Effector memory CD8-positive, alpha-beta T cell (primary cell): ENCODE measurements at regions not wholly inside any gene's neighbourhood (a gene's known extent, or its start where the extent isn't known, plus 50 kb on each side); places are given as distances from the start of the nearest gene placed in this dataset.
"Not testable (repeated sequence)": the region's sequence is repeated elsewhere in the genome, so short reads cannot be mapped to it uniquely, and the experiment has no call there.

Experiments used
- ATAC-seq: fragments of 150-1000 bp; cut with Tn5 transposase; replicated peaks from 2 replicates; pipeline ENCODE4 v1.10.0; 2021; ENCODE audit warnings: mild to moderate bottlenecking, moderate library complexity
- DNase-seq, 3 experiments: peaks; one replicate each; pipeline ENCODE4 v3.0.0; 2021
- H3K27ac Mint-ChIP-seq, 2 donors: one replicate each; pipeline ENCODE4 v1.8.0; 2022; ENCODE audit warnings: mild to moderate bottlenecking in 2 of 2, mixed read lengths in 2 of 2, moderate library complexity in 2 of 2
- H3K27me3 Mint-ChIP-seq, 2 donors: one replicate each; pipeline ENCODE4 v1.8.0; 2022; ENCODE audit warnings: mixed read lengths in 2 of 2
- H3K36me3 Mint-ChIP-seq: one replicate; pipeline ENCODE4 v1.8.0; 2022; ENCODE audit warnings: mild to moderate bottlenecking, moderate library complexity, mixed read lengths; ENCODE audit not compliant: insufficient read depth
- H3K4me1 Mint-ChIP-seq, 2 donors: one replicate each; pipeline ENCODE4 v1.8.0; 2022; ENCODE audit warnings: low read depth in 2 of 2, mixed read lengths in 2 of 2
- H3K4me3 Mint-ChIP-seq, 2 donors: one replicate each; pipeline ENCODE4 v1.8.0; 2022; ENCODE audit warnings: mild to moderate bottlenecking in 2 of 2, mixed read lengths in 2 of 2, moderate library complexity in 2 of 2
- H3K9me3 Mint-ChIP-seq, 2 donors: one replicate each; pipeline ENCODE4 v1.8.0; 2022; ENCODE audit warnings: mixed read lengths in 2 of 2

DNA sequence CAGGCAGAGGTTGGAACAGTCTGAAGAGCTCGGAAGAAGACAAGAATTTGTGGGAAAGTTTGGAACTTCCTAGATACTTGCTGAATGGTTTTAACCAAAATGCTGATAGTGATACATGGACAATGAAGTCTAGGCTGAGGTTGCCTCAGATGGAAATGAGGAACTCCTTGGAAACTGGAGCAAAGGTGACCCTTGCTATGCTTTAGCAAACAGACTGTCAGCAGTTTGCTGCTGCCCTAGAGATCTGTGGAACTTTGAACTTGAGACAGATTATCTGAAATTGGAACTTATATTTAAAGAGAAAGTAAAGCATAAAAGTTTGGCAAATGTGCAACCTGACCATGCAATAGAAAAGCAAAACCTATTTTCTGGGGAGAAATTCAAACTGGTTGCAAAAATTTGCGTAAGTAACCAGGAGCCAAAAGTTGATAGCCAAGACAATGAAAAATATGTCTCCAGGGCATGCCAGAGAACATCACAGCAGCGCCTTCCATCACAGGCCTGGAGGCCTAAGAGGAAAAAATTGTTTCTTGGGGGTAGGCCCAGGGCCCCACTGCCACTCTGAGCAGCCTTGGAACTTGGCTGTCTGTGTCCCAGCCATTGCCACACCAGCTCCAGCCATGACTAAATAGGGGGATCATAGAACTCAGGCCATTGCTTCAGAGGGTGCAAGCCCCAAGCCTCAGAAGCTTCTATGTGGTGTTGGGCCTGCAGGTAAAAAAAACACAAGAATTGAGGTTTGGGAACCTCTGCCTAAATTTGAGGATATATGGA lies 675.3 kb downstream of the LTN1 start:
- H3K4me3 Mint-ChIP-seq: no peak overlapping the region
- DNase-seq (no peak), ATAC-seq (no peak)
- peaks cover 4 to 8% of the 10 kb centered on the region in 2 donors for H3K9me3 Mint-ChIP-seq
- no peak overlapping the region for H3K27ac Mint-ChIP-seq
- H3K4me1 Mint-ChIP-seq: no peaks in the 10 kb centered on the region
- no peaks in the 10 kb centered on the region for H3K27me3 Mint-ChIP-seq
- H3K36me3 Mint-ChIP-seq: no peaks in the 10 kb centered on the region

DNA sequence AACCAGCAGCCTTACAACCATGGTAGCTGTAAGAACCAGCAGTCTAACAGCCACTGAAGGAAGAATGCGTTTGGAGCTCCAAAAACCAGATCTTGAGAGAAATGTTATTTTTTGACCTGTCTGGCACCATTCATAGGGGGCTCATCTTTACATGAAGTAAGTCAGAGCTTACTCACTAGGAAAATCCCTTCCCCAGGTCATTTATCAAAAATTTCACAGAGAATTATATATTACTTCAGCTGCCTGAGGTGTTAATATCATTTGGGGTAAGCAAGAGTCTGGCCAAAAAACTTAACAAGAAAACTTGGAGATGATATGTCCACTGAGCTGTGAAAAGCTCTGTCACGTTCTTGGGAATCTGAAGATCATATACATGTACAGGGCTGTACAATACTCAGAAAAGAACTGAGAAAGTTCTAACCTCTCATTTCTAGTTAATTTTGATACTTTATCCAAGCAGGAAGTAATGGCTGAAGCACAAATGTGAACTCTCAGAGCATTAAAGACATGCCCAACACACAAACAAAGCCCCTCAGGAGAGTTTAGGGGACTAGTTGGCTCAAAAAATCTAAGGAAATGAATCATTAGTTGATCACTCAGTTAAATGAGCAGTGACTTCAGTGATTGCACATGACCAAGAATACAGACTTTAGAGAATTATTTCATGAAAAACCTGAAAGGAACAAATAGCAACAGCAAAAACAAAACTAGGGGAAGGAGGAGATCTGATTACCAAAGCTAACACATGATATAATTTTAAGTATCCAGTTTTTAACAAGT lies 681.1 kb downstream of the LTN1 start:
- ATAC-seq (no peak), DNase-seq (no peak)

DNA sequence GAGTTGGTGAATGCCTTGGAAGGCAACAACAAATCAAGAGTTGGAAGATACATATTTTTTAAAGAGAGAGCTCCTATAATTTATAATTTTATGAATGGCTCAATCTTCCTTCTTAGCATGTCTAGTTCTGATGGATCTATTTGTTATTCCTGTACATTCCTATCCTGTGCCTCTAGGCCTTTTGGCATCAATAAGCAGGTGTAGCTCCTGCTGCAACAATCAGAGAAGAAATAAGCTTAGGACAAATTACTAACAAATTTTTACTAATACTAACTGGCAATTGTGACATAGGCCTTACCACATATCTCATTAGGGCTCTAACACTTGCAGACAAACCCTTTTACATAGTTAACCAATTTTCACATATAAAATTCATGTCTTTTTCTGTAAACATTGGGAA lies 682.0 kb downstream of the LTN1 start:
- Mint-ChIP-seq H3K27ac (no peak overlapping the region), H3K36me3 (no peaks in the 10 kb centered on the region), H3K9me3 (peaks cover 0 to 7% of the 10 kb centered on the region in 2 donors), H3K27me3 (no peaks in the 10 kb centered on the region), H3K4me1 (no peaks in the 10 kb centered on the region), H3K4me3 (no peak overlapping the region)
- no peak for DNase-seq
- no peak for ATAC-seq

More for the DNA sequence above, 681.1 kb downstream of the LTN1 start:
- Mint-ChIP-seq H3K4me3 (no peak overlapping the region), H3K27me3 (no peaks in the 10 kb centered on the region), H3K27ac (no peak overlapping the region), H3K9me3 (peaks cover 0 to 7% of the 10 kb centered on the region in 2 donors), H3K4me1 (no peaks in the 10 kb centered on the region), H3K36me3 (no peaks in the 10 kb centered on the region)

GRCh38 chr21:28310171-28310685 lies 682.4 kb downstream of the LTN1 start:
- H3K4me3 Mint-ChIP-seq: no peak overlapping the region
- no peak overlapping the region for H3K27ac Mint-ChIP-seq
- H3K27me3 Mint-ChIP-seq: no peaks in the 10 kb centered on the region
- no peaks in the 10 kb centered on the region for H3K4me1 Mint-ChIP-seq
- ATAC-seq: no peak
- H3K36me3 Mint-ChIP-seq: no peaks in the 10 kb centered on the region
- H3K9me3 Mint-ChIP-seq: peaks cover 0 to 7% of the 10 kb centered on the region in 2 donors
- DNase-seq: no peak

GRCh38 chr21:28309596-28309995 lies 683.1 kb downstream of the LTN1 start:
- Mint-ChIP-seq H3K9me3 (peaks cover 0 to 7% of the 10 kb centered on the region in 2 donors), H3K27ac (no peak overlapping the region), H3K27me3 (no peaks in the 10 kb centered on the region), H3K4me1 (no peaks in the 10 kb centered on the region), H3K4me3 (no peak overlapping the region), H3K36me3 (no peaks in the 10 kb centered on the region)
- DNase-seq (no peak), ATAC-seq (no peak)

GRCh38 chr21:28308516-28308915 lies 684.2 kb downstream of the LTN1 start:
- peaks cover 0 to 7% of the 10 kb centered on the region in 2 donors for H3K9me3 Mint-ChIP-seq
- no peaks in the 10 kb centered on the region for H3K4me1 Mint-ChIP-seq
- ATAC-seq (no peak), DNase-seq (no peak)
- no peak overlapping the region for H3K4me3 Mint-ChIP-seq
- no peaks in the 10 kb centered on the region for H3K27me3 Mint-ChIP-seq
- H3K27ac Mint-ChIP-seq: no peak overlapping the region
- H3K36me3 Mint-ChIP-seq: no peaks in the 10 kb centered on the region

- Mint-ChIP-seq H3K27ac (no peak overlapping the region), H3K4me3 (no peak overlapping the region), H3K9me3 (no peaks in the 10 kb centered on the region), H3K27me3 (no peaks in the 10 kb centered on the region), H3K36me3 (no peaks in the 10 kb centered on the region), H3K4me1 (no peaks in the 10 kb centered on the region)
- ATAC-seq: no peak
- DNase-seq: no peak
These were observed 692.7 kb downstream of the LTN1 start for GRCh38 chr21:28299946-28300345.

- DNase-seq (no peak), ATAC-seq (no peak)
- H3K9me3 Mint-ChIP-seq: no peaks in the 10 kb centered on the region
- no peaks in the 10 kb centered on the region for H3K36me3 Mint-ChIP-seq
- no peak overlapping the region for H3K4me3 Mint-ChIP-seq
- H3K27ac Mint-ChIP-seq: no peak overlapping the region
- H3K27me3 Mint-ChIP-seq: no peaks in the 10 kb centered on the region
- H3K4me1 Mint-ChIP-seq: no peaks in the 10 kb centered on the region
These were observed 694.4 kb downstream of the LTN1 start for GRCh38 chr21:28298251-28298672.

- Mint-ChIP-seq H3K27me3 (no peaks in the 10 kb centered on the region), H3K27ac (no peak overlapping the region), H3K4me1 (no peaks in the 10 kb centered on the region), H3K36me3 (no peaks in the 10 kb centered on the region), H3K4me3 (no peak overlapping the region), H3K9me3 (peaks cover 3 to 11% of the 10 kb centered on the region in 2 donors)
- ATAC-seq (no peak), DNase-seq (no peak)
These were observed 698.6 kb downstream of the LTN1 start for GRCh38 chr21:28294051-28294450.

- Mint-ChIP-seq H3K36me3 (no peaks in the 10 kb centered on the region), H3K27me3 (no peaks in the 10 kb centered on the region), H3K4me3 (no peak overlapping the region), H3K9me3 (peaks cover 0 to 8% of the 10 kb centered on the region in 2 donors), H3K27ac (no peak overlapping the region), H3K4me1 (no peaks in the 10 kb centered on the region)
- DNase-seq: no peak
- ATAC-seq: no peak
These were observed 708.8 kb downstream of the LTN1 start for GRCh38 chr21:28283641-28284490.

DNA sequence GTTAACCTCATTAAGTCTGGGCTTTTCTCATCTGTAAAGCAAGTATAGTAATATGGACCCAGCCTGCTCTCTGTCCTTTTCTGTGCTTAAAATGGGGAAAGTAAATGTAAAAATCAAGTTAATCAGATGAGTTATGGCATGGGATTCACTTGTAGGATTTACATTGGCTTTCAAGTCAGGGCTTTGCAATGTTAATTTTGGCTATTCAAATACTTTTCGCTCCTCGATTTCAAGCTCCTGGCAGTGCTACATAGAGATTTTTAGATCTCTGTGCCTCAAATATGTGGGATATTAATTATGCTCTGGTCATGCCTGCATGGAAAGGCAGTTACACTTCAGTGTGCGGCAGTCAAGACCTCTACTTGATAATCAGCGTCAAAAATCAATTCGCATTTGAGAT lies 709.8 kb downstream of the LTN1 start:
- Mint-ChIP-seq H3K4me1 (no peaks in the 10 kb centered on the region), H3K4me3 (no peak overlapping the region), H3K9me3 (peaks cover 0 to 6% of the 10 kb centered on the region in 2 donors), H3K27me3 (no peaks in the 10 kb centered on the region), H3K27ac (no peak overlapping the region), H3K36me3 (no peaks in the 10 kb centered on the region)
- ATAC-seq: no peak
- DNase-seq: no peak

DNA sequence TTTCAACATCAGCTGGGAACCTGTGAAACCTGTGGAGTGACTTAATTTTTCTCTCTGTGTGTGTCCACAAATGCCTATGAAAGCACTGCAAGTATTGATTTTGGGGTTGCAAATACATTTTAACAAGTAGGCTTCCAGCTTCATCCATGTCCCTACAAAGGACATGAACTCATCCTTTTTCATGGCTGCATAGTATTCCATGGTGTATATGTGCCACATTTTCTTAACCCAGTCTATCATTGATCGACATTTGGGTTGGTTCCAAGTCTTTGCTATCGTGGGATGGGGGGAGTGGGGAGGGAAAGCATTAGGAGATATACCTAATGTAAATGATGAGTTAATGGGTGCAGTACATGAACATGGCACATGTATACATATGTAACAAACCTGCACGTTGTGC lies 711.3 kb downstream of the LTN1 start:
- ATAC-seq, H3K27me3 Mint-ChIP-seq, H3K4me3 Mint-ChIP-seq, H3K36me3 Mint-ChIP-seq, DNase-seq, H3K9me3 Mint-ChIP-seq, H3K27ac Mint-ChIP-seq, H3K4me1 Mint-ChIP-seq: not testable (repeated sequence)

DNA sequence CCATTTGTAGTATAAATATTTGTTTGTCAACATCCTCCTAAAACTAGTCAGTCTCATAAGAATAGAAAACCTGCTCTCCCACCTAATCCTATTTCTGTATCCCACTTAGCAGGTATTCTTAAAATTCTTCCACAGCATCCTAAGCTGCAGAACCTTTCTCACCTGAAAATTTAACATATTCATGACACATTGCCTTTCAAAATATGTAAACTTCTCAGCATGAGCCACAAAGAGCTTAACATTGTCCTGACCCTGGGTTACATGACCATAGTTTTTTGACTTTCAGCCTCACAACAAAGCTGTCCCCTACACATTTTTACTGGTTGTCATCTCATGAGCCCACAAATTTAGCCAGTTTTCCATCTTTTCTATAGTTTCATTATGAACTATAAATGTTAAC lies 712.1 kb downstream of the LTN1 start:
- H3K36me3 Mint-ChIP-seq: no peaks in the 10 kb centered on the region
- no peak overlapping the region for H3K4me3 Mint-ChIP-seq
- no peaks in the 10 kb centered on the region for H3K27me3 Mint-ChIP-seq
- DNase-seq (no peak), ATAC-seq (no peak)
- H3K9me3 Mint-ChIP-seq: peaks cover 0 to 6% of the 10 kb centered on the region in 2 donors
- H3K4me1 Mint-ChIP-seq: no peaks in the 10 kb centered on the region
- H3K27ac Mint-ChIP-seq: no peak overlapping the region
